ENCODE measurements at regions not wholly inside any gene's neighbourhood (a gene's known extent, or its start where the extent isn't known, plus 50 kb on each side); places are given as distances from the start of the nearest gene placed in this dataset.

DNA sequence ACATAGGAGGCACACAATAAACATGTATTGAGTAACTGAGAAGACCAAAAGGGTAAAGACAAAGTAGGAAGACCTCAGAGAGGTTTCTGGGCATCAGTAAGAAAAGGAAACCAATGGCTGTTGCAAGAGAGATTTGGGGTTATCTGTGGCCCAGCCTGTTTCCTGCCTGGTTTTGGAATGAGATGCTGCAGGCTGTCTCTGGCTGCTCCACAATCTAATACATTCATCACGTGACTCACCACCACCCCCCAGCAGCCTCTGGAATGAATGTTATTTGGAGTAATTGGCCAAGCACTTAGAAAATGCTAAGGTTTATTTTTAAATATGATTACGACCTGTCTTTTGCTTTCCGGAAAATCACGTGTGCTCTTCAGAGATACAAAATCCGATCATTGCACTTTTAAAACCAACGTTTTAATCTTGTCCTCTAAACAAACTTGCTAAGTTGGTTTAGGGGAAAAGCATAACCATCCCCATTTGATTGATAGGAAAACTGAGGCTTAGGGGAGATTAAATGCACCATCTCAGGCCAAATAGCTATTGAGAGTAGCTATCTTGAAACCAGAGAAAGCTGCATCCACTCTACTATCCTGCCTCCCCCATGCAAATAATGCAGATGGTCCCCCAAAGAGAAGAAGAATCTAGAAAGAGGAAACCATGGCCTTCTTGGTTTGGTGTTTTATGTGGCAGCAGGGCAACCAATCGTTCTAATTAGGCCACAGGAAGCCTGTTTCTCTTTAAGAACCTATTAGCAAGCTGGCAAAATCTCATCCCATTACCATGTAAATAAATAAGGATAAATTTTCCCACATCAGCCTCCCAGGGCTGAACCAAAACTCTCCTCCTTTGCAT lies 151.8 kb upstream of the ADRA1B start:
- no peak for DNase-seq

DNA sequence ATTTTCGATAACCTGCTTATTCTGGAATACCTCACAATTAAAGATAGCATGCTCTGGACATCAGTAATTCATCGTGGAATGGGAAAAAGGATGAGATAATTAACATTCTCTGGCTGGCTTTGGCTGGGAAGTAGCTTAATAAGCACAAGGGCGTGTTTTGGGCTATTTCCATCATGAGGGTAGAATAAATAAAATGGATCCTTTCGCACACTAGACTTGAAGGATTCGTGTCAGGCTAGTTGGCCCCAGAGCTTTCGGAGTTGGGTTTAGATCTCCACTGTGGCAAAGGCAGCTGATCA lies 151.2 kb upstream of the ADRA1B start:
- DNase-seq, result no peak

DNA sequence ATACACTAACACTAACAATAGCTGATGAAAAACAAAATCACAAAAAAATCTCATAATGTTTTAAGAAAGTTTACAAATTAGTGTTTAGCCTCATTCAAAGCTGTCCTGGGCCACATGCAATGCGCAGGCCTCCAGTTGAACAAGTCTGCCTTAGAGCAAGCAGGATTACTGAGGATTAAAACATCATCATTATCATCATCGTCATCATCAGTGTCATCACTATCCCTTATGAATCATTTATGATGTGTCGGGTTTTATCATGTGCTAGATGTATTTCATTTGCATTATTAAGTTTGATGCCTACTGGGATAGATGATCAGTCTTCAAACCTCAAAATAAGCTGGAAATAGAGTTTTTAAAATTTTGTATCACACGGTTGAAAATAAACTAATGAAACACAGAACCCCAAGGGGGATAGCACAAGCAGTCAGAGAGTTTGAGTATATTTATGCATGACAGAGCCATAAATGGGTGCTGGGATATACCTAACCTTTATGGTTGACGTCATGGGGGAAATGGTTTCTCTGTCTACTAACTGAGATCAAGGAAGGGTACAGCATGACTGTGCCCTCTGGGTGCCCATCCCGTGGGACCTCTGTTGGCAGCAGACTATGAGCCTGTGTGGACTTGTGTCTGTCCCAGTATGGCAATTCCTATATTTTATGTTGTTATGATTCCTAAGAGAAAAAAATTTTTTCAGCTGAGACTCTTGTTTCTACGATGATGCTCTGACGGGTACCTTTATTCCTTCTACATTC lies 150.3 kb upstream of the ADRA1B start:
- DNase-seq, result no peak

DNA sequence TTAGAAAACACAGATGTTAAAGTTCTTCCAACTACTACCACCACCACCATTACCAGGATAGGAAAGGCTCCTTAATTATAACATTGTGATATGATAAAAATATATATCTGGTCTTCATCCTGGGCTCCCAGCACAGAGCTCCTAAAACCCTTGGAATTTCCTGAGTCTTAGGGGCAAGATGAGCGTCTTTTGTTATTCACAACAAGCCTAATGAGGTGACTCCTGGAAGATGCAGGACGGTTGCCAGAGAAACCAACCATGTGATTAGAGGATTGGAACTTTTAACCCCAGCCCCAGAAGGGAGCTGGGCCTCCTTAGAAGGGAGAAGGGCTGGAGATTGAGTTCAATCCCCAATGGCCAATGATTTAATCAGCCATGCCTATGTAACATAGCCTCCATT lies 148.0 kb upstream of the ADRA1B start:
- DNase-seq, result no peak

DNA sequence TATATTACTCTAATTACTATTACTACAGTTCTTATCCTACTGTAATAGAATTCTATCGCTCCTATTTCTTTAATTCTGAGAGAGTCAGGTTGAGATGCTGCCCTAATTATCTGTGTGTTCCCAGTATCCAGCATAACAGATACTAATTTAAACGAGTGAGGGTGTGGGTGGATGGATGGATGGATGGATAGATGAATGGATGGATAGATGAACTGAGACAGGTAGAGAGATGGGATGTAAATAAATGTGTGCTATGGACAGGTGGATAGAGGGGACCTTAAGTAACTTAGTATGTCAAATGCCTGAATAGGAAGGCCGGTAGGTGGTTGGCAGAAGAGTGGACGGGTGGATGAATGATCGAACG lies 143.6 kb upstream of the ADRA1B start:
- DNase-seq, result no peak

DNA sequence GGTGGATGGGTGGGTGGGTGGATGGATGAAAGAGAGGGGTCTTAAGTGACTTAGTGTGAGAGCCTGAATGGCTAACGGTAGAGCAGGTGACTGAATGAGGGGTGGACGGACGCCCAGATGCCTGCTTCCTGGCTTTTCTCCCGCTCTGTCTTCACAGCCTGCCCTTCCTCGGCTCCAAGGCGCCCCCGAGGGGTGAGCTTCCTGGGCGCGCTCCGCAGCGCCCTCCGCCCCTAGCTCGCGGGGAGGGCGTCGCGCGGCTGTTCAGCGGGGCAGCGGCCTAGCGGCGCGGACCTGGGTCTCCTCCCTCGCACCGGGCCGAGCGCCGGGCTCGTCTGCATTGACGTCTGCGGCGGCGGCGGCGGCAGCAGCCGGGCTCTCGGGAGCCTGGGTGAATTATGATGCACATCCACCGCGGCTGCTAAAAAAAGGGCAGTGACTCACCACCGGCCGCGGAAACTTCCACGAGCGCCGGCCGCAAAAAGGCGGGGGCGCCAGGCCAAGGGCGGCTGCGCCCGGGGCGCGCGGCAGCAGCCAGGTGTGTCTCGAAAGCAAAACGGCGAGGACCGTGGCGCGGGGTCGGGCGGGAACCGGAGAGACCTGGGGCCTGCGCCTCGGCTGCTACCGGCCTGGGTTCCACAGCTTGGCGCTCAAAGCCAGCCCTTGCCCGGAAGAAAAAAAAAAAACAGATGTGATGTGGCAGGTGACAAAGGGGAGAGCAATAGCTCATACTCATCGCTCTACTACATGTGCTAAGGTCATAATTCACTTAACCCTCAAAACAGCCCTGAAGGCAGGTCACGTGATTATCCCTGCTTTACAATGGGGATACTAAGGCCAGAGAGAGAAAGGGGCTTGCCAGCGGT lies 143.0 kb upstream of the ADRA1B start:
- peak in 1 of 2 donors; percentile 39 for DNase-seq

DNA sequence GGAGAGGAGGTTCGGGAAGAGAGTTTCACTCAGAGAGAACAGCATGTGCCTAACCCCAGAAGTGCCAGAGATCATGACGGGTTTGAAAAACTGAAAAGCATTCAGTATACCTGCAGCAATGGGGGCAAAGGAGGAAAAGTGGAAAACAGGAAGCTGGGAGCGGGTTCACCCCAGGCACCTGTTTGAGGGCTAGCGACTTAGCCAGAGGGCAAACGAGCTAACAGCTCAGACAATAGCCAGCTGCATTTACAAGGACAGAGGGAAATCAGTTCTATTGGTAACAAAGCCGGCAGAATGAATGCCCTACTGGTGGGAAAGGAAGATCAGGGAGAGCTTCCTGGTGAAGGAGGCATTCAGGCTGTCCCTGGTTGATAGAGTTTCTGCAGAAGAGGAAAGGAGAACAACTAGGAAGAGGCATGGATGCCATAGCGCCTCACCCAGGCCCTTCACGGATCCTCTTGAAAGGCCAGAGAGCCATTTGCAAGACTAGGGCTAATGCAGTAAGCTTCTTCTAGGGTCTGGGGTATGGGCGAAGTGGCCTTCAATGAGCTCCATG lies 141.7 kb upstream of the ADRA1B start:
- no peak for DNase-seq

DNA sequence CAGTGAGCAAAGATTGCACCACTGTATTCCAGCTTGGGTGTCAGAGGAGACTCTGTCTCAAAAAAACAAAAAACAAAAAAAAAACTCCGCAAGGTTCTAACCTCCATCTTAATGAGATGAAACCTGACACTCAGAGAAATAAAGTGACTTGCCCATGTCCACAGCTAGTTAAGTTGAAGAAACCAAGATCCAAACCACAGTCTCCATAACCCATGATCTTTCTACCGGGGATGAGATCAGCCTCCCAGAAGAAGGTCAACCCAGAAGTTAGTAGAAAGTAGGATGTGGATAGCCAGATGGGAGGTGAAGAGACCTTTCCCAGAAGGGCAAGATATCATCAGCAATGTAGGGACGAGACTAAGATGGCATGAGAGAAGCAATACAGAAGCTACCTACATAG lies 140.4 kb upstream of the ADRA1B start:
- DNase-seq, result no peak

DNA sequence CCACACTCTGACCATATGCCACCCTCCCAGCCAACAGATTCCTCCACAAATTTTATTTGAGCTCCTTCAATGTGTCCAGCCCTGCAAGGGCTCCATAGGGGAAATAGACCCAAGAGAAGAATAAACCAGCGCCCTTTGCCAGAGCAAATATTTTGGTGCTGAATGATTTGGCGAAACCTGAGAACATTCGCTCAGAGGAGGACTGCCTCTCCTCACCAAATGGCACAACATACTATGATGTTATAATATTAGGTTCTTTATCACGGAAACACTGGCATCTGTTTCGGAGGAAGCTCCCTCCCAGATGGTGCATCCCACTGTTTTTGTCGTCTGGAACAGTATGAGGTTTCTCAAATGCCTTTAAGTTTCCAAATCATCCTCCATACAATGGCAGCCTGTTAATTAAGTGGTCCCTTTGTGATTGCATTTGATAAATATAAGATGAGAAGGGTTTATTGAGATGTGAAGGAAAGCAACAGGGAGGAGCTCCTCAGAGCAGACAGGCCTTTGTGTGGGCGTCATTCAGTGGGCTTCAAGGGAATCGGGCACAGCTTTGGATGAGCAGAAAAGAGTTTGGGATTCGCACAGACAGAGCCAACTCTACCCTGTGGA lies 139.1 kb upstream of the ADRA1B start:
- peak in 1 of 2 donors; percentile 28 for DNase-seq

DNA sequence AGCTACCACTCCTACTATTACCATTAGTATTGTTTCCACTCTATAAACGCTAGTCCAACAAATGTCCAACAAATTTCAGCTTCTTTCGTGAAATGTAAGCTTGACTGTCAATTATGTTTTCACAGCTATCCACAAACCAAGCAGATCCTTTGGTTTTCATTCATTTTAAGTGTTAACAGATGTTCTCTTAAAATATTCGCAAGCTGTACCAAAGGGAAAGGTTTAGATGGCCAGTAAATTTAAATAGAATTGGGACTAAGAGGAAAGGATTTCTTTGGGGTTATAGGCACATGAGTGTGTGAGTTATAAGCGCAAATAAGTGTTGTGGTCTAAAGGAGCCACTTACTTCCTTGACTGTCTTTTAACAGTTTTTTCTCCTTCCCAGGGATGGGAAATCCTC lies 136.8 kb upstream of the ADRA1B start:
- no peak for DNase-seq

DNA sequence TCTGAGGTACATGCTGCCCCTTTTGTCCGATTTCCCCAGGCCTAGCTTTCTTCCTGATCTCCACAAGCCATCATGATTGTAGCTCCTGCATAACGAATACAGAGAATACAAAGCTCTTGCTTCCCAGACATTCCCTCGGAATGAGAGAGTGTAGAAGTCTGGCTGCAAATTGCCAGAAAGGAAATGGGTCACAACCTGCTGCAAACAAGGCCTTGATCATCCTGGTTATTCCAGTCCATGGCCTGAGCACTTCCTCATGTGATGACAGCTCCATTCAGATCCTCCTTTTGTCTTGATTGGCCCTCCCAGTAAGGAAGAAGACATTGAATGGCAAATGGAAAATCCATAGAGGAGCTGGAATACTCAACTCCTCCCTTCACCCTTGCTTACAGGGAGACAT lies 136.0 kb upstream of the ADRA1B start:
- DNase-seq, result no peak

DNA sequence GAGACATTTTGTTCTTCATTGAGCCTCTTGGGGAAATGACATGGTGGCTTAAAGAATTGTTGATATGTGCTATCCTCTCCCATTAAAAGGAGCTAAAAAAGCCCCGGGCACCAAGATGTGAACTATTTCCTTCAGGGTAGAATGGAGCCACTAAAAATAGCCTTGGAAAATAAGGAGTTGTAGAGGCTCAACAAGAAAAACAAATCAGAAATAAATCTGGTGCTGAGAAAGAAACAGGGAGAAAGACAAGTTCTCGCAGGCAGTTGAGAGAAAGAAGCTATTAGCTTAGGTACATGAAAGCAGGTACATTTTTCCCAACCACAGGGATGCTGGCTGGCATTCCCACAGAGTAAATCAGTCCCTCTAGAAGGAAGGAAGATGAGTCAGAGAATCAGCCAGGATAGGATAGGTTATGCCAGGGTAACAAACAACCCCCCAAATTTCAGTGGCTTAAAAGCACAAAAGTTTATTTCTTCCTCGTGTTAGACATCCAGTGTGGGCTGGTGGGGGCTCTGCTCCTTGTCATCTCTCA lies 134.6 kb upstream of the ADRA1B start:
- DNase-seq, result no peak

DNA sequence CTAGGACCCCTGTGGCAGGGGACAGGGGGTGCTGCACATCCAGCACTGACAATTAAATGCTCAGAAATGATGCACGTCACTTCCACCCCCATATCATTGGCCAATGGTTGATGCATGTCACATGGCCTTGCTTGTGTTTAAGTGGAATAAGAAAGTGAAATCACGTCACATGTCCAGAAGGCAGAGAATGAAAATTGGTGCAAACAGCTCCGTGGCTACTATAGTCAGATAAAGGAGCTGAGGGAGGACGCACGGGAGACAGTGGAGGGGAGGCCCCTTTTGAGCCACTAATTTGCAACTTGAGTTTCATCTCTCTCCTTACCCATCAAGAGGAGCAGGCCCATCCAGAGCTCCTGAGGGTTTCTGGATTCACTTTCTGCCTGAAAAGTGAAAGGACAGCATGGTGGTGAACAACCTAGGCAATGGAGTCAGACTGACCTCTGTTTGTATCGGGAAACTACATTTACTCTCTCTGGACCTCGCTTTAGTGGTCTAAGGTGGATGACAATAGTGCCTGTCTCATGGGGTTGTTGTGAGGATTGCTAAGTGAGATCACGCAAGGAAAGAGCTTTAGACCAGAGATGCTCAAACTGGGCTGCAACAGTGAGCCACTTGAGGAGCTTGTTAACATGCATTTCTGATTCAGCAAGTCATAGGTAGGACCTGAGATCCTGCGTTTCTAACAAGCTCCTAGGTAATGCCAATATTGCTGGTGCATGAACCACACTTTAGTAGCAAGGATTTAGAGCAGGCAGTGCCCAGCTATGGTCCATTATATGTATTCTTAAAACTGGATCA lies 133.9 kb upstream of the ADRA1B start:
- DNase-seq, result no peak

DNA sequence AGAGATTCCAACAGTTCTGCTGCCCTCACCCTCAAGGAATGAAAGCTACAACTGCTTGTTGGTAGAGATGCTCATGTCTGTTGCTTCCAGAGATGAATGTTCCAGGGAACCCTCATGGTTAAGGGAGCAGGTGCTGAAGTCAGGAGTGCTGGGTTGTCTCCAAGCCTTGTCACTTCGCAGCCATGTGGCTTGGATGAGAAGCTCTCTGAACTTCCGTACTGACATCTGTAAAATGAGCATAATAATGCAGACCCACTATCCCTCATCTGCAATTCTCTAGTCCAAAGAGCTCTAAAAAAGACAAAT lies 133.3 kb upstream of the ADRA1B start:
- no peak for DNase-seq

DNA sequence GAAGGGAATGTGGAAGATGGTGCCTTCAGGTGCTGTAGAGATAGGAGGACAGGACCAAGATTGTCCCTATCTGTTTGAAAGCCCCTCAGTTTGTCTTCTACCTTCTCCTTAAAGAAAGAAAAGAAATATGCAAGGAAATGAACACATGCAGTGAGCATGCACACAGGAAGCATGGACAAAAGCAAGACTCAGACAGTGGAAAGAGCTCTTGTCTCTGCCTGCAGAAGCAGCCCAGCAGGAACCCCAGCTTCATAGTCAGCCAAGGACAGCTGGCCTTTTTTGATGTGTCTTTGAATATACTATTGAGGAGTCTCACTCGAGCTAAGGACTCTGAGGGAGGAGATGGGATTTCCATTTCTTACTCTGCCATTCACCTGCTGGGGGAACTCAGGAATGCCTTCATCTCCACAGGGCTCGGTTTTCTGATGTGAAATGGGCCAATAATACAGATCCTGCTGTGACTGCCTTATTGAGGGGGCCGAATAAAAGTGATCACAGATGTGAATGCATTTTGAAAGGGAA lies 132.5 kb upstream of the ADRA1B start:
- no peak for DNase-seq

DNA sequence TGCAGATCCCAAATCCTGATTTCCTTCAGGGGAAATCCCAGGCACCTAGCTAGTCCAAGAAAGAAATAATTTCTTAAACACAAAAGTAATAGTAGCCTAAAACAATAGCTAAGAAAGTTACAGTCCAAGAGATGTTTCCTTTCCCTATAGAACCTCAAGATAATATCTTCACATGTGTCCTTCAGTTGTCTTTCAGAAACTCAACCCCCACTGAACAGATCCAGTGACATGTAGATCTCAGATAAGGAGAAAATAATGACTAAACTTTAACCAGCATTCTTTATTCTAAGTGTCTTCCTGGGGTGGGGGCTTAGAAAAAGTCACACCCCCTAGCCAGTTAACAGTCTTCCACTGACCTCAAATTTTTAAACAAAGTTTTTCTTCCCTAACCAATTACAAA lies 131.3 kb upstream of the ADRA1B start:
- DNase-seq, result no peak

DNA sequence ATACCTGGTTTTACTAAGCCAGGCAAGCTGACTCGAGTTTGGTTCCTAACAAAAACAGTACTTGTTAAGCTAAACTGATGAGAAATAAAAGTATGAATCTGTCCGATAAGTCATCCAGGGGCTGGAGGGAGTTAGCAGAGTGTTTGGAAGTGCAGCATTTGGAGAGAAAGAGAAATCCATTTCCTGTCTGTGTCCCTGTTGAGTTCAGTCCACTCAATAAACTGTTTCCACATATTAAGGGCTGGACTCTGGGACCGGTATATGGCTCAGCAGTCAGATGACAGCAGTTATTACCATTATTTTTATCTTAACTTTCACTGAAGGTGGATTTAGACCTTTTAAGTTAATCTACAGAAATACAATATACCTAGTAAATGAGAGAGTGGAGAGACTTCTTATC lies 130.6 kb upstream of the ADRA1B start:
- DNase-seq, result no peak

DNA sequence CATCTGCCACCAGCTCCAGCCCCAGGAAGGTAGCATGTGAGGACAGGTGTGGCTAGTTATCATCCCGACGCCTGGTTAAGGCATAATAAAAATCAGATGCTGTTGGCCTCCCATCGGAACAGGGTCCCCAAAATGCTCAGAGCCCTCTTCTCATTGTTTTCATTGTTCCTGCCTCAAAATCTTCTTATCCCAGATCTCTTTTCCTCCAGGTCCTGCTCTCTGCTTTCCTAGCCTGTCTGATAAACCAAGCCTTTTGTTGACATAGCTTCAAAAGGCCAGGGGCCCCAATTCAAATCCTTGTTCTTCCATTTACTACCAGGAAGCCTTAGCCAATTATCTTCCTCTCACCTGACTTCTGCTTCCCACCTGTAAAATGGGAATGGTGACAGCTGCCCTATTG lies 130.1 kb upstream of the ADRA1B start:
- DNase-seq, result no peak

DNA sequence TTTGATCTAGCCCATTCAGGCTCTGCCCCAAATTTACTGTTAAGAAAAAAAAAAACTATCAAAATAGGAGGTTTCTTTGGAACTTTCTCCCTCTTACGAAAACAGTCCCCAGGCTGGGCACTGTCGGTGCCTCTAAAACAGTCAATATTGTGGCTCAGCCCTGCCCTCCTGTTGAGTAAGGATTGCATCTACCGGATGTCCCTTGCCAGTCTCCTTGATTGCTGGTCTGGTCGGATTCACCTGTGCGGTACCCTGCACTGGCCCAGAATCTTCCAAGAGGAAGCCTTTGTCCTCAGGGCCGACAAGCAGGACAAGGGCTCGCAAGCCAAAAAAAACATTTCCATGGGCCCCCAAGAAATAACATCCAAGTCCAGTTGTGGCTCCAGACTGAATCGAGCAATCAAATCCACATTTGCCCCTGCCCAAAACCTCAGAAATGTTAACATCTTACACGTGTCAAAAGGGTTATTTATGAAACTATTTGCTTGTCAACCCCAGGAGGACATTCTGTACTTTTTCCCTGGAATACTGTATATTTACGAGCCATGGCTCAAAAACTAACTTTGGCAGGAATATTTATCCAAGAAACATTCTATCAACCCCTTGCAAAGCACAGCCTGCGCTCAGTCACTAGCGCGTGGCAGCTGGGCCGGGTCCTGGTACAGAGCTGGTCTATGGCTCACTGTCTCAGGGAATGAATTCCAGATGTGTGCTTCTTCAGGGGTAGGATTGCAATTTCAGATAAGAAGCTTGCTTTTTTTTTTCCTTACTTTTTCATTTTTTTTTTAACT lies 129.2 kb upstream of the ADRA1B start:
- DNase-seq, result no peak

DNA sequence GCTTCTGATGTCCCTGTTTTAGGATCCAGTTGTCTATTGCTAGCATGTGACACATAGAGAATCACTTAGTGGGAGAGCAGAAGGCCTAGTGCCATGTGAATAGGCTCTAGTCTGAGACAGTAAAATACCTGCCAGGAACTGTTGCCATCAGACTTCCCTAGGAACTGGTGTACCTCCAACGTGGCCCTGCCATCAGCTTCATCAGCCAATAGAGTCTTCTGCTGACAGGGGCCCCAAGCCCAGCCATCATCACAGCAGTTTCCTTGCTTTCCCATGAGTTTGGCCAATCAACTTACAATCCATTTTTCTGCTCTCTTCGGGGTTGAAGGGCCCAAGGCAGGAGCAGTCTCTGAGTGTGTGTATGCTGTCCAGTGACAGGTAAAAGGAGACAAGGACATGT lies 128.4 kb upstream of the ADRA1B start:
- no peak for DNase-seq

DNA sequence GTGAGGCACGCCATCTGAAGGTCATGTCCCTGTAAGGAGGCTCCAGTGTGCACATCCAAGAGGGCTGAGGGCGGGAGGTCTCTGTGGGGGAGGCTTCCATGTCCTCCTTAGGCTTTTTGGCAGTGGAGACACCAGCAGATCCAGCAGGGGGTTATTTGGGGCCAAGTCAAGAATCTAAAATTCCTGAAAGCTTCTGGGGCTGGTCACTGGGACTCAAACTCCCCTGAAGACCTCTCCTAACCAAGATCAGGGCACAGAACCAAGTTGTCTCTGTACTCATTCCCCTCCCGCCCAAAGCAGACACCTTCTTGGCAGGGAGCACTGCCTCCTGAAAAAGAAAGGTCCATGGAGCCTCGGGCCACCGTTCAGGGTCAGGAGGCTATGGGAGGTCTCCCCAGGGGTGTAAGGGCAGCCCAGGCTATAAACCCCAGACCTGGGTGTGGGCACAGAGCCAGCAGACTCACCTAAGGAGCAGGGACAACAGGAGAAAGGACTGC lies 127.4 kb upstream of the ADRA1B start:
- no peak for DNase-seq
